Astrocyte (in vitro differentiated cells and primary cell): ENCODE measurements at regions not wholly inside any gene's neighbourhood (a gene's known extent, or its start where the extent isn't known, plus 50 kb on each side); places are given as distances from the start of the nearest gene placed in this dataset.
"Not testable (repeated sequence)": the region's sequence is repeated elsewhere in the genome, so short reads cannot be mapped to it uniquely, and the experiment has no call there.

Experiments used
- CTCF ChIP-seq: IDR thresholded peaks from 2 replicates; pipeline ENCODE4 v1.5.1; 2011; ENCODE audit warnings: low read depth, mild to moderate bottlenecking, inconsistent platforms, low read length, moderate library complexity; ENCODE audit not compliant: insufficient read depth
- EZH2 ChIP-seq: IDR thresholded peaks from 2 replicates; pipeline ENCODE4 v1.6.1; 2012; ENCODE audit warnings: mild to moderate bottlenecking, low read length, inconsistent platforms; ENCODE audit not compliant: insufficient read depth

GRCh38 chr9:67248967-67249366 is 256.6 kb upstream of the SPATA31A3 start:
- not testable (repeated sequence) for TF ChIP-seq CTCF, EZH2
